COLO668 (cell line): ENCODE measurements at regions not wholly inside any gene's neighbourhood (a gene's known extent, or its start where the extent isn't known, plus 50 kb on each side); places are given as distances from the start of the nearest gene placed in this dataset.
A peak's percentile ranks its signal among the peaks of the same experiment; 100 is the strongest.

Experiments used
- DNase-seq: peaks from one replicate; lab custom pipeline; 2025; ENCODE audit not compliant: unreplicated experiment; lab: John Stamatoyannopoulos, UW

DNA sequence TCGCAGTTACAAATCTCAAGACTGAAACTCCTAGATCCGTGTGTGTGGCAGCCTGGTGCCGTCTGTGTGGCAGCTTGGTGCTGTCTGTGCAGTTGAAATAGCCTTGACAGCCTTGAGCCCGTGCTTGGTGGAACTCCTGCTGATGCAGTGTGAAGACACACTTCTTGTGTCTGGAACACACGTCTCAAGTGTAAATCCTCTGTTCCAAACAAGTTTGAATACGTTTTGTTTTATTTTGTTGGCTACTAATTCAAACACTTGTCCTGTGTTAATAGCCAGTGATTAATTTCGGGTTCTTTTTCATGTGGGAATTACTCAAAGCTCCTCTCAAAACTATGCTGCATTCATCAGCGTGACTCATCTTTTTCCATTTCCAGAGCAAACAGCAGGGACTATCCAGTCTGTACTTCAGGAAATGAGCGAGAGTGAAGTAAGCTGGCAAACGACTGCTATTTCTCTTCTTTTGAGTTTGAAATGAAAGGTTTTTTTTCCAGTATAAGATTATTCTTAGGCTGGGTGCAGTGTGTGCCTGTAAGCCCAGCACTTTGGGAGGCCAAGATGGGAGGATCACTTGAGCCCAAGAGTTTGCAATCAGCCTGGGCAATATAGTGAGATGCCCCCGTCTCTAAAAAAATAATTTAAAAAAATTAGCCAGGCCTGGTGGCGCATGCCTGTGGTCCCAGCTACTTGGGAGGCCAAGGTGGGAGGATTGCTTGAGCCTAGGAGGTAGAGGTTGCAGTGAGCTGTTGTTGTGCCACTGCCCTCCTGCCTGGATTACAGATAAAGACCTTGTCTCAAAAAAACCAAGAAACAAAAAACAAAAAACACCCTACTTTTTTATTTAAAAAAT, 152.9 kb downstream of the SPP2 start:
- DNase-seq = no peak

DNA sequence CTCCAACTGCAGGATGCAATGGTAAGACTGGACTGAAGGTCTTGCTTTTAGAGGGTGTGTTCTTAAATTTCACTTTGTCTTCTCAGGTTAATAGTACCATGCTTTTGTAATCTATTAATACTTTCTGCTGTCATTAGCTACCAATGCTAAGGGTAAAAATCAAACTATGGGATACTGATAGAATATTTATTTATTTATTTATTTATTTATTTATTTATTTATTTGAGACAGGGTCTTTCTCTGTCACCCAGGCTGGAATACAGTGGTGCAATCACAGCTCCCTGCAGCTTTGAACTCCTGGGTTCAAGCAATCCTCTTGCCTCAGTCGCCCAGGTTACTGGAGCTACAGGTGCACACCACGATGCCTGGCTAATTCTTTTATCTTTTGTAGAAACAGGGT, 152.1 kb downstream of the SPP2 start:
- no peak for DNase-seq

DNA sequence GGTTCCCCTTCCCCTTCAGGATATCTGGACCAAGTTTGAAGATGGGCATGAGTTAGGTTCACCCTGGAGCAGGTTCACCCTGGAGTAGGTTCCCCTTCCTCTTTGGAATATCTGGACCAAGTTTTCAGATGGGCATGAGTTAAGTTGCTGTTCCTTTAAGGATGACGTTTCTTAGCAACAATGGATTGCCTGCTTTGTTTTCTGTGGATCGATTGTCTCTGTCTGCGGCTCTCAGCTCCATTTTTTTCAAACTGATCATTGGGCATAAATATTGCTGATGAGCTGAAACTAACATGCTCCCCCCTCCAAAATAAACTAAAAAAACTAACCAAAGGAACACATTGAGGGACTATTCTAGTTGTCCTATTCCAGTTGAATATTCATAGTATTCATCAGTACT, 149.5 kb downstream of the SPP2 start:
- DNase-seq = no peak

DNA sequence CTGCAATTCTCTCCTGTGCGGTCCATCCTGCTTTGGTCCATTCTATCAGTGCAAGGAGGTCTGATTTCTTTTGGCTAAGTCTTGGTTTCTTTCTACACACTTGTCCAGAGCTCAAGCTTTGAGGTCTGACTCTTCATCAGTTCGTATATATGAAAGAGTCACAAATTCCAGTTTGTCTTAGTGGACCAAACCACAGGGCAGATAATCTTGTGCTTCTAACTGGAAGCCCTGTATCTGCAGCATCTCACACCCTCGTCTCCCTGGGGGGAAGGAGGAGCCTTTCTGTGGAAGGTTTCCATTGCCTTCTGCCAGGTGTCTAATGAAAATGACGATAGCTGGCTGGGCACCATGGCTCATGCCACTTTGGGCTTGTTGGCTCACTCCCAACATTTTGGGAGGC, 148.5 kb downstream of the SPP2 start:
- no peak for DNase-seq

DNA sequence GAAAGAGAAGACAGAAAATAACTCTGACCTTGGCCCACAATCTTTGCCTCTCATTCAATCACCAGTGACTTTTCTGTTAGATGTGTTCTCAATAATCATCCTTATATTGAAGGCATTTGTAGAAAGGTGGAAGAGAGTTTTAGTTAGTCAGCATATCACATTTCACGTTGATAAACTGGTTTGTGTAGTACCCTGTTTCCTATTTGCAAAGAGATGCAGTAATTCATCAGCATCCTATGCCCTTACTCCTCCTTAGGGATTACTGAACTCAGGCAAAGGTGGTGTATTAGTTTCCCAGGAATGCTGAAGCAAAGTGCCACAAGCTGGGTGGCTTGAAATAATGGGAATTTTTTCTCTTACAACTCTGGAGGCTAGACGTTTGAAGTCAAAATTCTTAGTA, 145.0 kb downstream of the SPP2 start:
- no peak for DNase-seq

DNA sequence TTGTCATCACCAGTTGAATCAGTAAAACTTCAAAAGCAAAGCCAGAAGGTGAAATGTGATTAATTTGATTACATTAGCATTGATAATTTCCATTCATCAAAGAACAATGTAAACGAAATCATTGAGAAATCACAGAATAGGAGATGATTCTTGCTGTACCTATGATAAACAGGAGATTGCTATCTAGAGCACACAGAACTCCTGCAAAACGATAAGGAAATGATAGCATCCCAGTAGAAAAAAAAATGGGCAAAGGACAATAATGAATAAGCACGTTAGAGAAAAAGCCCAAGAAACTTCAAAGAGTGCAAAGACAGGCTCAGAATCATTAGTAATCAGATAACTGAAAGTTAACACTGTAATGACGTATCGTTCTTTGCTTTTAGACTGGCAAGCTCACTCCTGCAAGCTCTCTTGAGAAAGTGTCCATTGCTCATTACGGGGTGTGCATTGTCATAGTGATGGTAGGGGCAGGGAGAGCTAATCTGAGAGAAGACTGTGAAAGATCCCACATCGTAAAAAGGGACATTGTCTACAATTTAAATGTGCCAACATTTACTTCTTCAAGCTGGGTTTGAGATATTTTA, 143.6 kb downstream of the SPP2 start:
- DNase-seq = no peak

DNA sequence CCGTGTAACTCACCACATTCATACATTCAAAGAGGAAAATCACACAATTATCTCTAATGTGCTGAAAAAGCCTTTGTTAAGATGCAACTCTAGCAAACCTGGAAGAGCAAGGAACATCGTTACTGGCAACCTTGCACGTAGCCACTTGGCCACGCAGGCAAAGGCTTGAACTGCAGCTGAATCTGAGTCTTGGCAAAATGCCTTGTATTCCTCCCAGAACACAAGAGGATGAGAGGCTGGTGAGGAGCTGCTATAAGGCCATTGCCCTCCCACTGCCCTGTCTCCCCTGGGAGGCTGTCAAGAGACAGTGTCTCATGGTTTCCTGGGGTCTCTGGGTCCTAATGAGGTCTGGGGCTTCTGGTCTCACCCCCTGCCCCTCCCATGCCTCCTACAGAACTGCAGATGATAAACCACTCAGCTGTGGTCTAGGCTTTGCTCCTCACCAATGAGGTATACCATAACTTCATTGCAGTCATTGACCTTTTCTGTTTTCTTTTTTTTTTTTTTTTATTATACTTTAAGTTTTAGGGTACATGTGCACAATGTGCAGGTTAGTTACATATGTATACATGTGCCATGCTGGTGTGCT, 141.4 kb downstream of the SPP2 start:
- no peak for DNase-seq

DNA sequence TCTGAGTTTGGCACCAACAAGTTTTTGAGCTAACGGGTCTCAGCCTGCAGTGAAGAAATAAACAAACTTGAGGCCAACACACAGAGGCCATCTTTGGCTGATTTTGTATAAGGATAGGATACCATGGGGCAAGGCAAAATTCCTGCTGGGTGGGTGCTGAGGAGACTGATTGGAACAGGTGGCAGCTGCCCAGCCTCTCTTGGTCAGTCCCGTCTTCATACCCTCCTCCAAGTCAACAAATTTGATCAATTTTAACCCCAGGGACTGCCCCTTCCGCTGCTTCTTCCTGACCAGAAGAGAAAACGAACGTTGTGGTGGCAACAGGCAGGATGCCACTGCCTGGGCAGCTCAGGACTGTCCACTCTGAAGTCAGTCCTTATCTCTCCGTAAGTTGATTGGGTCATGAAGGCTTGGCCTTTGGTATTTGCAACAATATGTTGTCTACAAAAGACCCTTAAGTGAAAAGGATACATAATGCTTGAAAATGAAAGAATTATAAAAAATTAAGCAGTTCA, 139.3 kb downstream of the SPP2 start:
- no peak for DNase-seq

DNA sequence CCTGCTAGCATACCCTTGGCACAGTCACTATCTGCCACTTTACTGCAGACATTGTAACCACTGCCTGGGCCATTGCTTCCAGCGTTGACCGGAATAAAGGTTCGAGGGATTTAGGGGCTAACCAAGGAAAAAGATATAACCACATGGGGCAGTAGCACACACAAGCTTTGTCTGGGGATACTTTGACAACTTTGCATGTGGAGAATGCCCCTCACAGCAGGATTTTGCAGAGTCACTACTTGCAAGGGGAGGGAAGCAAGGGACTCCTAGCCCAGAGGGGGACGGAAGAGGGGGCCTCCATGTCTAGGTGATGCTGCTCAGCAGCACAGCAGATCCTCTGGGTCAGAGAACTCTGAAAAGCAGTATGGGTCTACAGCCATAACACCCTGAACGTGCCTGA, 138.7 kb downstream of the SPP2 start:
- no peak for DNase-seq

DNA sequence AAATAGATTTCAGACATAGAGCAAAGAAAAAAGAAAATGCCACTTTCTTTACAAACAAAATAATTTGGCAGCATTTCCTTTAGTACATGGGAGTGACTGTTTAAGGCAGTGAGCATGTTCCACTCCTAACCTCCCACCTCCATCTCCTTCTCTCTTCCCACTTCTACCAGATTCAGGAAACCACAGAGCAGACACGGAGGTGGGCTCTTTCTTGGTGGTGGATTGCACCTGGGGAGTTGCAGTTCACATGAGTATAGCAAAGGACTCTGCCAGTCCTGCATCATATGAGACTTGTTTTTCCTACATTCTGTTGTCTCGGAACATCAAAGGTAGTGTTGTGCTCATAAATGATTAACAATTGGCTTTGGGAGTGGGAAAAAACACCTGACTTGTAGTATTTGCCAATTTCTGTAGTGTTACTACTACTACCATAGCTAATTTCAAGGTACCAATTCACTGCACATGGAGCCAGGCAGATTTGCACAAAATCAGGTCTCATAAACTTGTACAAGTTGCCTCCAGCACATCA, 137.2 kb downstream of the SPP2 start:
- no peak for DNase-seq

DNA sequence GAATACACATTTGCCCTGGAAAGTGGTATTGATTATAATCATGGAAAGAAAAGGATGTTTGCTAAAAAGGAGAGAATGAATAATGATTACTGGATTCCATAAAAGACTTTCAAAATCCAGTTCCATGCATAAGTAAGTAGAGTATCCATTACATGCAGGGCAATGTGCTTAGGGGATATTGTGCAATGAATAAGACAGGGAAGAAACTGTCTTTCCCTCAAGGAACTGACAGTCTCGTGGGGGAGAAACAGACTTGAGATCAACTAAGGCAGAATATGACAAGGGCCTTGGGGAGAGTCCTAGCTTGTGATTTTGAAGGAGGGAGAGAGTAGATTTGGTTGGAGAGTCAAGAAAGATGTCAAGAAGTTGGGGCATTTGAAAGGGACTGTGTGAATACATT, 130.6 kb downstream of the SPP2 start:
- no peak for DNase-seq

DNA sequence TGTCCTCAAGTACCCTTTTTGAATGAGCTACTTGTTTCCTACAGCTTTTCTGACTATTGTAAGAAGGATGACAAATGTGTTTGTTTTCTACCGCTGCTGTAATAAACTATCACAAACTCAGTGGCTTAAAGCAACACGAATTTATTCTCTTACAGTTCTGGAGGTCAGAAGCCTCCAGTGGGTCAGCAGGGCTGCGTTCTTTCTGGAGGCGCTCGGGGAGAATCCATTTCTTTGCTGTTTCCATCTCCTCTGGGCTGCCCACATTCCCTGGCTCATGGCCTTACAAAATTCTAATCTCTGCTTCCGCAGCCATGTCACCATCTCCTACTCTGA, 128.5 kb downstream of the SPP2 start:
- no peak for DNase-seq

DNA sequence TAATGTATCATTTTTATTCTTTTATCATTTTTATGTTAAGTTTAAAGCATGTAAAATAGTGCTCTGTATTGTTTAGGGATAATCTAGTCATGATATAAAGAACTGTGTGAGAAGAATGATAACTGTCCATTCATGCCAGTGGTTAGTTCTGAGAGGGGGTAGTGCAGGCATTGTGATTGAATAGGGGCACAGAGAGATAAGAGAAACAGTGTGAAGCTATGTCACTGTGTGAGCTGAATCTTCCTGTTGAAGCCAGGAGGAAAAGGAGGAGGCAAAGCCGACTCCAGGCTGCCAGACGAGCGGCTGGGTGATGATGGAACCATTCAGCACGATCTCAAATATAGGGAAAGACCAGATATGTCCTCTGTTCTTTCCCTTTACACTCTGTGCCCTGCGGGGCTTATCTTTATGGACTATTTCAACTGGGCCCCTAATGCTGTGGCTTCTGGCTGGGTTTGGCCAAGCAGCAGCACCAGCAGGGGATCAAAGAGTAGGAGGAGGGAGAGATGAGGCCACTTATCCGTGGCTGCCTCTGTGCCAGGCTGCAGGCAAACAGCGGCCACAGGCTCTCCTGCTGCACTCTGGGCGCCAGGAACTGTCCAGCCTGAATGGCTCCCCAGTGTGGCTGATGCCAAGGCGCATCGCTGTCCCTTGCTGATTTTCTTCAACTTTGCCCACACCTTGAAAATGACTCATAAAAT, 128.0 kb downstream of the SPP2 start:
- no peak for DNase-seq

DNA sequence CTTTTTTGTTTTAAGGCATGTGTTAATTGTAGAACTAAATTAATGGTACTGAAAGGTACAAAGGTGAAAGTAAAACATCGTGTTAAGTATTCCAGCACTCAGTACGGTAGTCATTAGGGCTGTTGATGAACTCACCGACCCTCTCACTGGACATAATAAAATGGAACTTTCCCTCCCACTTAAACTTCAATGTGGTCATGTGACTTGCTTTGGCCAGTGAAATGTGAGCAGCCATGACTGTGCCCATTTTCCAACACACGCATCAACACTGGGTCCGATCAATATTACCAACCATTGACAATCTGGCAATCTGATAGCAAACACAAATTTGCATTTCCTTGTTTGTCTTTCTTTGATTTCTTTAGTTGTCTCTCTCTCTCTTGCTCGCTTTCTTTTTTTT, 125.1 kb downstream of the SPP2 start:
- no peak for DNase-seq

DNA sequence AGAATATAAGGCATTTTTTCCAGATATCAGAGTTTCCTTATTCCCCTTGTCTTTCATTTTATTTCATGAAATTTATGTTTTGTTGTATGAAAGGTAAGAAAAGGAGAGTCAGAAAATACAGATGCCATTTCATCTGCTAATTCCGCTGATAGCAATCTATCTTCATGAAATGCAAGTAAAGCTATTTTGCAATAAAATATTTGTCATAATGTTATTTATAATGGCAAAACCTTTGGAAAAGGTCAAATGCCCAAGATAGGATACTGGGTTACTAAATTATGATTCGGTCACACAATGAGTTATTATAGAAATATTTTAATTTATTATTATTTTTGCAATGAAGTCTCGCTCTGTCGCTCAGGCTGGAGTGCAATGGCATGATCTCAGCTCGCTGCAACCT, 124.2 kb downstream of the SPP2 start:
- no peak for DNase-seq

DNA sequence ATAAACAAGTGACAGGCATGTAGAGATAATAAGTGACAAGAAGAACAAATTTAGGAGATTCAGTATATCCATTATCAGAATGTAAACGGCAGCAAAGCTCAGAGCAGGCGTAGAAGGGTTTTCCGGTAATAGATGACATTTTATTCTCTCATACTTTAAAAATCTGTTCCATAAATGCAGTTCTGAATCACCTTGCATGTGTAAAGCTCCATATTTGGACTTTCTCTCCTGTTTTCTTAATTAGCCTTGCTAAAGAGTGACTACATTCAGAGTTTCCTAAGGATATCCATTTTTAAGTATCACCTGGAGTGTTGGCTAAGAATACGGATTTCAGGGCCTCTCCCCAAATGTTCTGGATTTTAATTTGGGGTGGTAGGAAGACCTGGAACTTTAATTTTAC, 122.0 kb downstream of the SPP2 start:
- DNase-seq = no peak

DNA sequence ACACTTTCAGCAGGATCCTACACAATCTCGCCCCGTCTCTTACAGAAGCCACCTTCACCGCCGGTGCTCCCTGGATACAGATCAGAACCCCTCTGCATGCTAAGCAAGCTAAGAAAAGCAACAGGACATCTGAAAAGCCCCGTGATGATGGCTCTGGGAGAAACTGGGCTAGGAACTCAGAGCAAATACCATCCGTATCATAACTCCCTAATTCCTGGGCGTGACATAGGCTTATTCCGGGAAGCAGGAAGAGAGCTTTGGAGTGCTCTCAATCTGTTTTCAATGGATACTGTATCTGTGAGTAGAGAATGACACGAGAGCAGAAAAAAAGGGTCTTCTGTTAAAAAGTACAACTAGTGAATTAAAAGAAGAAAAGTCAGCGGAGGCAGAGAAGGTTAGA, 121.6 kb downstream of the SPP2 start:
- DNase-seq = no peak

DNA sequence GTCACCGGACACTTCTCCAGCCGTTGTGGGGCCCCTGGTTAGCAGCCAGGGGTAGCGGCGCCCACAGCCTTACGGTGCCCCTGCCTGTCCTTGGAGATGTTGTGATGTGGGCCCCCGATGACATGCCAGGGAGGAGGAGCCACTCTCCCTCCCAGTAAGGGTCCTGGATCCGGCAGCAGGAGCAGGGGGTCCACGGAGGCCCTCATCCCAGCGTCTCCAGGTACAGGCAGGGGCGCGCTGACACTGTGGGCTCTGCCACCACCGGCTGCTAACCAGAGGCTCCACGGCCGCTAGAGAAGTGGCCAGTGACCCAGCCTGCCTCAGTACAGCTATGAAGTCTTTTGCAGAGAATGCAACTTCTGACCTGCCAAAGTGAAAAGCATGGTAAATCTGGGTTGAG, 121.2 kb downstream of the SPP2 start:
- no peak for DNase-seq

DNA sequence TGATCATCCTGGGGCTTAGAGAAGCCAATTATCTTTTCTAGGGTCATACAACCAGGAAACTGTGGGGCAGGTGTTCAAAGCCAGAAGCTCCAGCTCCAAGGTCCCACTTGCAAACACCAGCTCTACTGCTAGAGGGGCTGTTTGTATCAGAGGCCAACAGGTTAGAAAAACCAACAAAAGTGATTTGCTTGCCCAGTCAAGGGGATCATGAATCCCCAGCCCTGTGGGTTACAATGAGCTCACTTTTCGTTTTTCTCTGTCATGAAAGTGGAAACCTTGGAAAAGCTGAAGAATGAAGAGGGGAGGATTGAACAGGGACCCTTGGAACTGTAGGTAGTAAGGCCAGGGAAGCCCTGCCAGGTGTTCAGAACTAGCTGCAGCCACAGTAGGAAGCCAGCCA, 119.2 kb downstream of the SPP2 start:
- no peak for DNase-seq

DNA sequence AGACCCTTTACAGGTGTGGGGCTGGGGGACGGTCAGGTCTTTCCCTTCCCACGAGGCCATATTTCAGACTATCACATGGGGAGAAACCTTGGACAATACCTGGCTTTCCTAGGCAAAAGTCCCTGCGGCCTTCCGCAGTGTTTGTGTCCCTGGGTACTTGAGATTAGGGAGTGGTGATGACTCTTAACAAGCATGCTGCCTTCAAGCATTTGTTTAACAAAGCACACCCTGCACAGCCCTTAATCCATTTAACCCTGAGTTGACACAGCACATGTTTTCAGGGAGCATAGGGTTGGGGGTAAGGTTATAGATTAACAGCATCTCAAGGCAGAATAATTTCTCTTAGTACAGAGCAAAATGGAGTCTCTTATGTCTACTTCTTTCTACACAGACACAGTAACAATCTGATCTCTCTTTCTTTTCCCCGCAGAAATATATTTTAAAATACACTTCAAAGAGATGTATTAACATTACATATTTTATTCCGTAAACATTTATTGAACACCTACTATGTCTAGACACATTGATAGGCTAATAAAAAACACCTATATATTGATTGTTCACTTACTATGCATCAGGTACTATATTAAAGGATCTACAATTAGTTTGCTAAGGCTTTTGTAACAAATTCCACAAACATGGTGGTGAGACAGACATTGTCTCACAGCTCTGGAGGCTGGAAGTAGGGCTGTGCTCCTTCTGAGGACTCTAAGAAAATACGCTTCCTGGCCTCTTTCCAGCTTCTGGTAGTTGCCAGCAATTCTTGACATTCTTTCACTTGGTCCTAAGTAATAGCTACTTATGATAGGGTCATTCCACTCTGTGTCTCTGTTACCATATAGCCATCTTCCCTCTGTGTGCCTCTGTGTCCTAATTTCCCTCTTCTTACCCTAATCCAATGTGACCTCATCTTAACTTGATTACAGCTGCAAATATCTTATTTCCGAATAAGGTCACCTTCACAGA, 118.4 kb downstream of the SPP2 start:
- DNase-seq = peak; percentile 19
